ENCODE measurements at regions not wholly inside any gene's neighbourhood (a gene's known extent, or its start where the extent isn't known, plus 50 kb on each side); places are given as distances from the start of the nearest gene placed in this dataset.
"Not testable (repeated sequence)": the region's sequence is repeated elsewhere in the genome, so short reads cannot be mapped to it uniquely, and the experiment has no call there.

- Mint-ChIP-seq H3K27me3 (ENCODE audit: unreplicated experiment) (no peaks in the 10 kb centered on the region), H3K27ac (ENCODE audit: unreplicated experiment) (no peak overlapping the region), H3K36me3 (ENCODE audit: unreplicated experiment) (no peaks in the 10 kb centered on the region), H3K9me3 (ENCODE audit: unreplicated experiment) (peaks cover 45% of the 10 kb centered on the region), H3K4me1 (ENCODE audit: unreplicated experiment) (no peaks in the 10 kb centered on the region), H3K4me3 (ENCODE audit: unreplicated experiment) (no peak overlapping the region)
- TF ChIP-seq CTCF (IDR thresholded peaks at IDR 0.05): no peak
- DNase-seq (ENCODE audit: extremely low spot score, unreplicated experiment): no peak
Measured at GRCh38 chrX:117607561-117607960, 509.0 kb downstream of the KLHL13 start.

GRCh38 chrX:117606101-117606500 lies 510.5 kb downstream of the KLHL13 start:
- not testable (repeated sequence) for DNase-seq (ENCODE audit: extremely low spot score, unreplicated experiment)

GRCh38 chrX:117570160-117570559 lies 546.5 kb downstream of the KLHL13 start:
- Mint-ChIP-seq H3K27ac (ENCODE audit: unreplicated experiment) (no peak overlapping the region), H3K27me3 (ENCODE audit: unreplicated experiment) (no peaks in the 10 kb centered on the region), H3K4me3 (ENCODE audit: unreplicated experiment) (no peak overlapping the region), H3K9me3 (ENCODE audit: unreplicated experiment) (peaks cover 46% of the 10 kb centered on the region), H3K4me1 (ENCODE audit: unreplicated experiment) (no peaks in the 10 kb centered on the region), H3K36me3 (ENCODE audit: unreplicated experiment) (no peaks in the 10 kb centered on the region)
- DNase-seq (ENCODE audit: extremely low spot score, unreplicated experiment): no peak
- TF ChIP-seq CTCF (IDR thresholded peaks at IDR 0.05): no peak

More at GRCh38 chrX:117606101-117606500, 510.5 kb downstream of the KLHL13 start:
- not testable (repeated sequence) for H3K27me3 Mint-ChIP-seq (ENCODE audit: unreplicated experiment); H3K4me3 Mint-ChIP-seq (ENCODE audit: unreplicated experiment); H3K4me1 Mint-ChIP-seq (ENCODE audit: unreplicated experiment); H3K36me3 Mint-ChIP-seq (ENCODE audit: unreplicated experiment); H3K27ac Mint-ChIP-seq (ENCODE audit: unreplicated experiment)
- peaks cover 52% of the 10 kb centered on the region for H3K9me3 Mint-ChIP-seq (ENCODE audit: unreplicated experiment)

- Mint-ChIP-seq H3K4me3 (ENCODE audit: unreplicated experiment) (no peak overlapping the region), H3K9me3 (ENCODE audit: unreplicated experiment) (peaks cover 51% of the 10 kb centered on the region), H3K27me3 (ENCODE audit: unreplicated experiment) (no peaks in the 10 kb centered on the region), H3K4me1 (ENCODE audit: unreplicated experiment) (no peaks in the 10 kb centered on the region), H3K27ac (ENCODE audit: unreplicated experiment) (no peak overlapping the region), H3K36me3 (ENCODE audit: unreplicated experiment) (no peaks in the 10 kb centered on the region)
- TF ChIP-seq CTCF (IDR thresholded peaks at IDR 0.05): no peak
- DNase-seq (ENCODE audit: extremely low spot score, unreplicated experiment): no peak
Measured at GRCh38 chrX:117568238-117568637, 548.4 kb downstream of the KLHL13 start.

- H3K36me3 Mint-ChIP-seq (ENCODE audit: unreplicated experiment): no peaks in the 10 kb centered on the region
- H3K4me1 Mint-ChIP-seq (ENCODE audit: unreplicated experiment): no peaks in the 10 kb centered on the region
- TF ChIP-seq CTCF (IDR thresholded peaks at IDR 0.05): no peak
- H3K27me3 Mint-ChIP-seq (ENCODE audit: unreplicated experiment): no peaks in the 10 kb centered on the region
- no peak overlapping the region for H3K4me3 Mint-ChIP-seq (ENCODE audit: unreplicated experiment)
- no peak overlapping the region for H3K27ac Mint-ChIP-seq (ENCODE audit: unreplicated experiment)
- peaks cover 40% of the 10 kb centered on the region for H3K9me3 Mint-ChIP-seq (ENCODE audit: unreplicated experiment)
- no peak for DNase-seq (ENCODE audit: extremely low spot score, unreplicated experiment)
Measured at GRCh38 chrX:117543885-117544284, 572.7 kb downstream of the KLHL13 start.

- no peaks in the 10 kb centered on the region for H3K36me3 Mint-ChIP-seq (ENCODE audit: unreplicated experiment)
- peaks cover 29% of the 10 kb centered on the region for H3K9me3 Mint-ChIP-seq (ENCODE audit: unreplicated experiment)
- no peak overlapping the region for H3K27ac Mint-ChIP-seq (ENCODE audit: unreplicated experiment)
Measured at GRCh38 chrX:117539090-117539418, 577.6 kb downstream of the KLHL13 start.

More at GRCh38 chrX:117539090-117539418, 577.6 kb downstream of the KLHL13 start:
- Mint-ChIP-seq H3K4me1 (ENCODE audit: unreplicated experiment) (no peaks in the 10 kb centered on the region), H3K4me3 (ENCODE audit: unreplicated experiment) (no peak overlapping the region), H3K27me3 (ENCODE audit: unreplicated experiment) (no peaks in the 10 kb centered on the region)
- no peak for DNase-seq (ENCODE audit: extremely low spot score, unreplicated experiment)
- no peak for TF ChIP-seq CTCF (IDR thresholded peaks at IDR 0.05)
